ENCODE measurements at regions not wholly inside any gene's neighbourhood (a gene's known extent, or its start where the extent isn't known, plus 50 kb on each side); places are given as distances from the start of the nearest gene placed in this dataset.

- TF ChIP-seq CTCF (IDR thresholded peaks at IDR 0.05; ENCODE audit: insufficient read depth, low read length, poor library complexity, severe bottlenecking): no peak
- no peak for DNase-seq (ENCODE audit: low read depth)
- no peaks in the 10 kb centered on the region for H3K27me3 ChIP-seq (ENCODE audit: control insufficient read depth, insufficient read depth, low read length)
- H3K36me3 ChIP-seq (ENCODE audit: control insufficient read depth, insufficient read depth, low read length): no peaks in the 10 kb centered on the region
- H3K4me3 ChIP-seq (ENCODE audit: low read depth, low read length): no peak overlapping the region
Measured at GRCh38 chr10:78715435-78715834, 353.3 kb upstream of the ZMIZ1 start.

GRCh38 chr10:78716043-78716660 lies 352.6 kb upstream of the ZMIZ1 start:
- no peak for TF ChIP-seq CTCF (IDR thresholded peaks at IDR 0.05; ENCODE audit: insufficient read depth, low read length, poor library complexity, severe bottlenecking)
- no peaks in the 10 kb centered on the region for H3K27me3 ChIP-seq (ENCODE audit: control insufficient read depth, insufficient read depth, low read length)
- no peak for DNase-seq (ENCODE audit: low read depth)
- H3K4me3 ChIP-seq (ENCODE audit: low read depth, low read length): no peak overlapping the region
- no peaks in the 10 kb centered on the region for H3K36me3 ChIP-seq (ENCODE audit: control insufficient read depth, insufficient read depth, low read length)

- no peak for DNase-seq (ENCODE audit: low read depth)
- no peaks in the 10 kb centered on the region for H3K36me3 ChIP-seq (ENCODE audit: control insufficient read depth, insufficient read depth, low read length)
- no peak overlapping the region for H3K4me3 ChIP-seq (ENCODE audit: low read depth, low read length)
- no peak for TF ChIP-seq CTCF (IDR thresholded peaks at IDR 0.05; ENCODE audit: insufficient read depth, low read length, poor library complexity, severe bottlenecking)
- no peaks in the 10 kb centered on the region for H3K27me3 ChIP-seq (ENCODE audit: control insufficient read depth, insufficient read depth, low read length)
Measured at GRCh38 chr10:78717200-78717599, 351.6 kb upstream of the ZMIZ1 start.

- Histone ChIP-seq H3K36me3 (ENCODE audit: control insufficient read depth, insufficient read depth, low read length) (no peaks in the 10 kb centered on the region), H3K4me3 (ENCODE audit: low read depth, low read length) (no peak overlapping the region), H3K27me3 (ENCODE audit: control insufficient read depth, insufficient read depth, low read length) (no peaks in the 10 kb centered on the region)
- DNase-seq (ENCODE audit: low read depth): no peak
- TF ChIP-seq CTCF (IDR thresholded peaks at IDR 0.05; ENCODE audit: insufficient read depth, low read length, poor library complexity, severe bottlenecking): no peak
Measured at GRCh38 chr10:78718032-78718572, 350.7 kb upstream of the ZMIZ1 start.

- no peak for TF ChIP-seq CTCF (IDR thresholded peaks at IDR 0.05; ENCODE audit: insufficient read depth, low read length, poor library complexity, severe bottlenecking)
Measured at GRCh38 chr10:78719276-78719675, 349.5 kb upstream of the ZMIZ1 start.

GRCh38 chr10:78720091-78720490 lies 348.7 kb upstream of the ZMIZ1 start:
- no peak for DNase-seq (ENCODE audit: low read depth)
- no peak for TF ChIP-seq CTCF (IDR thresholded peaks at IDR 0.05; ENCODE audit: insufficient read depth, low read length, poor library complexity, severe bottlenecking)
- no peaks in the 10 kb centered on the region for H3K36me3 ChIP-seq (ENCODE audit: control insufficient read depth, insufficient read depth, low read length)
- H3K27me3 ChIP-seq (ENCODE audit: control insufficient read depth, insufficient read depth, low read length): peaks cover 5% of the 10 kb centered on the region
- no peak overlapping the region for H3K4me3 ChIP-seq (ENCODE audit: low read depth, low read length)

More at GRCh38 chr10:78719276-78719675, 349.5 kb upstream of the ZMIZ1 start:
- no peaks in the 10 kb centered on the region for H3K36me3 ChIP-seq (ENCODE audit: control insufficient read depth, insufficient read depth, low read length)
- no peak overlapping the region for H3K4me3 ChIP-seq (ENCODE audit: low read depth, low read length)
- no peak for DNase-seq (ENCODE audit: low read depth)
- H3K27me3 ChIP-seq (ENCODE audit: control insufficient read depth, insufficient read depth, low read length): peaks cover 3% of the 10 kb centered on the region
